ENCODE measurements at regions not wholly inside any gene's neighbourhood (a gene's known extent, or its start where the extent isn't known, plus 50 kb on each side); places are given as distances from the start of the nearest gene placed in this dataset.

GRCh38 chr12:115473257-115473956 lies 789.4 kb upstream of the TBX3 start:
- TF ChIP-seq CTCF (conservative IDR thresholded peaks at IDR 0.05) (no peak), ZFX (IDR thresholded peaks at IDR 0.05) (no peak)

Measured in C4-2B (cell line).